Left forelimb (tissue), 1 donor: ENCODE measurements at regions not wholly inside any gene's neighbourhood (a gene's known extent, or its start where the extent isn't known, plus 50 kb on each side); places are given as distances from the start of the nearest gene placed in this dataset.

ENCODE experiments used
- DNase-seq: peaks from one replicate; pipeline ENCODE4 v3.0.0-alpha.2; 2018; ENCODE audit warnings: low spot score

DNA sequence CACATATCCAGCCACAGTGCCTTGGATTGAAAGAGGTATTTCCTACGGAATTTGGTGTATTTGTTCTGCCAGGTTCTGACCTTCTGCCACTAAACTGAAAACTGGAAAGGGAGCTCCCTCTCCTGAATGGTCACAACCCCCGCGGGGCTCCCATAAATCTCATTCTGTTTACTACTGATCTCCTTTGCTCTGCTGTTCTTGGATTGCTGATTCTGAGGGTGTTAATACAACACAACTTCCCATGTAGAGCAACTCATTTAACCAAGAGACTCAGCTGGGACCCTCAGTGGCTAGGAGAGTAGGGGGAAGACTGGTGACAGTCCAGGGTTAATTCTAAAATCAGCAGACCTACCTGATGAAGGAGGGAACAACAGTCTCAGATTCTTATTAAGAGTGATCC, 662.9 kb downstream of the INHBA start:
- DNase-seq = no peak

DNA sequence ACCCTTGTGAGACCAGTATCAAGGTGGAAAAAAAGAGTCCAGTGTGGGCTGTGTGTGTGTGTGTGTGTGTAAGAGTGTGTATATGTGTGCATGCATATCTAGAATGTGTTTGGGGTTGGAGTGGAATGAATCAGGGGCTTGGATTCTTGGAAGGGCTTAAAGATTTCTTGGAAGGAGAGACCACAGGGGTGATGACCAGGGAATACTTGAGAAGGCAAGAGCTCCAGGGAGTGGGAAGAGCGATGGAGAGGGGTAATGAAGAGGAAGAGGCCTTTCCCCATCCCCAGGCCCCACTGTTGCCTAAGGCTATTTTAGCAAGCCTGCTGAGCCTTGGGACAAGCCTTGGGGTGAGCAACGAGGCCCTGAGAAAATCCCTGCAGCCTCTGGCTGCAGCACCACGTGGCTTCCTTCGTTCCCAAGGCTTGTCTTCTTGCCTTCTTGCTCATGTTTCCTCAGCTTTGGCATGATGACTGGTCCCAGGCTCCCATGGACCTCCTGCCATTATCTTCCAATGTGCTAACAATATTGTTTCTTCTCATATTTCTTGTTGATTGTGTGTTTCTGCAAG, 663.4 kb downstream of the INHBA start:
- DNase-seq = no peak

DNA sequence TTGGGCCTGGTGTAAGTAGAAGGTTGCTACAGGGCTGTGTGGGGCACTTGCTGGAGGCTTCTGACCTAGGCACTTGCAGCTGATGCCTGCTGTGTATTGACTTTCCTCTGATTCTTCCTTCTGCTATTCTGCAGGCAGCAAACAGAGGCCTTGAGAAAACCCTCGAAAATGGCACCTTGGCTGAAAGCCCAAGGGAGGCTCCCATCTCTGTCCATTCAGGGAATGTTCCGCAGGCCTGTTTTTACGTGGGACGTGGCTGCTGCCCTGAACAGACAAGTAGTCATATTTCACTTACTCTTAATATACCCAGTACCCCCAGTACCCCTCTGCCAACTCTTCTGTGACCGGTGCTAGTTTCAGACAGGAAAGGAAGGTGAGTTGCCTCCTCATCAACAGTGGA, 664.7 kb downstream of the INHBA start:
- DNase-seq = no peak

DNA sequence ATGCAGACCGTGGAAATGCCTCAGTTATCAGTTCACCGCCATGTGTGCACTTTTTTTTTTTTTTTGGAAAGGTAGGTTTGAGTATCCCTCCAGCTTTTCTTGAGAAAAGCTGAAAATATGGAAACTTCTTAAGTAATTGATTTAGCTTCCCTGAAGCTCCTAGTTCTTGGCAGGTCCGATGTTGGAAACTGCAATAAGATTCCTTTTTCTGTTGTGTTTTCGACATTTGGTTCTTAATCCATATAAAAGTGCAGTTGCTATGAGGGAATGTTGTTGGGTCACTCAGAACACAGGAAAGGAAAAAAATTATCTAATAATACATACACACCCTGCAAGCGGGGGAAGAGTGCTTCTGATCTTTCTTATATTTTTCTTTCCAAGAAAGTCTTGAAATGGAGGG, 665.2 kb downstream of the INHBA start:
- no peak for DNase-seq

DNA sequence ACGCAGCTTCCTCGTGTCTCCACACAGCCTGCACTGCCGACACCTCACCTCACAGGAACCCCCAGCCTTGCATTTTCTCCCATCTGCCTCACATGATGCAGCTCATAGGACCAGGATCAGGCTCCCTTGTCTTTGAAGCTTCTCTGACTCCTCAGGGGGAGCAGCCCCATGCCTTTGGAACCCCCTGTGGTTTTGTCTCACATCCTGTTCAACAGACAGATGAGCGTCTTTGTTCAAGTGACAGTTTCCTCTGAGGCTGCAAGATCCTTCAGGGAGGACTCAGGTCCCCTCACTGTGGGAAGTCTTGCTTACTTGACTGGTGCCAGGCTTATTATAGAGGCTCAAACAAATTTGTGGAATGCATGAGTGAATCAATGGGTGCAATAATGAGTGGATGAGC, 667.1 kb downstream of the INHBA start:
- DNase-seq = no peak

DNA sequence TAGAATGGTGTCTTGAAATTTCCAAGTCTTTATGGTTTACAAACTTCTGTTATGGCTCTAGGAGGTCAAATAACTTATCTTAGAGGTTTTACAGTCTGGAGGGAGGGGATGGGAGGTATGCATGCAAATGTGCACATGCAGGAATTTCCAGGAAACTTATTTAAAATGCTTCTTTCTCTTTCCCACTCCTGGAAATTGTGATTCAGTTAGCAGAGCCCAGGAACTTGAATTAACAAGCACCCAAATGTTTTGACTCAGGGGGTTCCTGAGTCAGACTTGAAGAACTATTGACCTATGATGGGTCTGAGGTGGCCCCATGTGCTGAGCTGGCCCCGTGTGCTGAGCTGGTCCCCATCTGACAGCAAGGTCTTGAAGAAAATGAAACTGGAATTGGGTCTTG, 669.4 kb downstream of the INHBA start:
- no peak for DNase-seq

DNA sequence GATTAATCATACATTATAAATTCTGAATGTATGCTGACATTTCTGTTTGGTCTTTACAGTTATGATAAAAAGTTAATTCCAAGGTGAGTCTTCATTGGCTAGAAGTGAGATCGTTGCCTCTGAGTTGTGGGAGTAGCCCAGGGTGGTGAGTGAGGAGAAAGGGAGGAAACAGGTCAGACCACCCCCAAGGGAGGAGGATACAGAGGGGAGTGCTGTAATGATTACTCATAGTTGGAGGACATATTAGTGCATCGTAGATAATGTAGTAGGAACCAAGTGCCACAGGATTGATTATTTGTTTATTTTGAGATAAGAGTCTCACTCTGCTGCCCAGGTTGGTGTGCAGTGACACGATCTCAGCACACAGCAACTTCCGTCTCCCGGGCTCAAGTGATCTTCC, 672.2 kb downstream of the INHBA start:
- no peak for DNase-seq

DNA sequence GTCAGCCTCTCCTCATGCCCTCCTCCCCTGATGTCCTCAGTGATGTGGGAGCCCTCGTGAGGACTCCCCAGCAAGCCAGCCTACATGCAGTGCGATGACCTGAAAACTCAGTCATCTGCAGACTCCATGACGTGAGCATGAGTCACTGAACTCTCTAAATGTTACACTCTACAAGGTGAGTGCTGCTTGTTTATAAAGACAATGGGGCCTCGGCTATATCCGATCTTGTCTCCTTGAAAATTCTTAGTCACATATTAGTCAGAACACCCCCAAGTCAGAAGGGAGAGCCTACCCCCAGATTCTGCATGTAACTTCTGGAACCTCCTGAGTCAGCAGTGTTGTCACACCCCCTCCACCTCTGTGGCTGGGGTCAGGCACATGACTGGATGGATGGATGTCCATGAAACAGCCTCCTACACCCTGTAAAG, 673.8 kb downstream of the INHBA start:
- no peak for DNase-seq

DNA sequence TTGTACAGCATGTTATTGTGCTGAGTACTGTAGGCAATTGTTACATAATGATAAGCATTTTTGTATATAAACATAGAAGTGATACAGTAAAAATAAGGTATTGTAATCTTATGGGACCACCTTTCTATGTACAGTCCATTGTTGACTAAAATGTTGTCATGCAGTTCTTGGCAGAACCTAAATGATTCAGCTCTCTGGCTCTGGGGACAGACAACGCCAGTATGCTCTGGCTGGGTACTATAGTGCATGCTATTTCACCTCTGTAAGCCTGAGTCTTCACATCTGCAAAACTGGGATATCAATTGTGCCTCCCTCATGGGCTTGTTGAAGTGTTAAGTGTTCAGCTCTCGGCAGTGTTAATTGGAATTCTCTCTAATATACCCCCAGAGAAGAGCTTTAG, 674.3 kb downstream of the INHBA start:
- DNase-seq = no peak

DNA sequence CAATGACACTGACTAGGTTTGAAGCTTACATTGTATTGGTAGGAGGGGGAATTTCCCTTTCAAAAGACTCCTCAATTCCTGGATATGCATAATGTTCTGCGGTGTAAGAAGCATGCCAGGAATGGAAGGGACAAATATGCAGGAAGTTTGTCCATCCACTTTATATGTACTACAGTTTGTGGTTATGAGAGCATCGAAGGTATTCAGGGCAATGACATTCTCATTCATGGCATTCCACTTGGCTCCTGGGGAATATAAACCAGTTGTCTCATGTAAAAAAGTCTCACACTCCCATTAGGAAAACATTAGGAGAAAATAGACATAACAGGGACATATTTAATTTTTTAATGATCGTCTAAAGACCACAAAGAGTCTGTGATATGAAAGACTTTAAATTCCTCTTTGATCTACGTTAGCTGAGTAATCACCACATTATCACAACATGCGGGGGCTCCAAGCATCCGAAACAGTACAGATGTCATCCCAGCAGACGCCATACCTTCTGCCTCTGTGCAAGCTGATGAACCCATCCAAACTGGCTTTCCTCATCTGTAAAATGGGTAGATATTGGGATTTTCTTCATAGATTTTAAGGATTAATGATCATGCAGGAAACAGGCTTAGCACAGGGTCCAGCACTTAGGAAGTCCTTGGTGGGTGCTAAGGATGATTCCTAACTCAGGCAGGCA, 675.3 kb downstream of the INHBA start:
- no peak for DNase-seq

DNA sequence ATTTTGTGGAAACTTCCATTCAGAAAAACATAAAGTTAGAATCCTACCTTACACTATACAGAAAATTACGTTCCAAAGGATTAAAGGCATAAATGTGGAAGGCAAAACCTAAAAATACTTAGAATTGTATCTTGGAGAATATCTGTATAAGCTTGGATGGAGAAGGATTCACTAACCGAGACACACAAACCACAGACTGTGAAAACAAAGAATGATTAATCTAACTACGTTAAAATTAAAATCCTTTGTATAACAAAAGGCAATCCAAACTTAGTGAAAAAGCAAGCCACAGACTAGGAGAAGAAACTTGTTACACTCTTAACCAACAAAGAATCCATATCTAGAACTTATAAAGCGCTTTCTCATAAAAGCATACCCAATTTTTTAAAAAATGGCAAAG, 678.8 kb downstream of the INHBA start:
- no peak for DNase-seq

DNA sequence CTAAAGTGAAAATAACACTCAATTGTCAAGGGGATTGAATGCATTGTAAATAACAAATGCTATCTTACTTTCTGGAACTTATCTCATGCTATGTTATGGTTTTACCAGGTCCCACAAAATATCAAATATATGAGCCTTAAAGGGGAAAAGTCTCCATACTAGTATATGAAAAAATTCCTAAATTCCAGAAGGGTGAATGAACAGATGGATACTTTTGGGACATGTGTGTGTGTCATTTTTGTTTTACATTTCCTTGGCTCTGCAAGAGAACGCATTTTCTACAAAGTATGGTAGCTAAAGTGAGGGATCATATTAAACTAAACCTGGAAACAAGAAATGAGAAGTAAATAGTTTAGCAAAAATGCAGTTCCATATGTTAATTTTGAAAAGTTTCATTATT, 682.8 kb downstream of the INHBA start:
- DNase-seq = no peak

DNA sequence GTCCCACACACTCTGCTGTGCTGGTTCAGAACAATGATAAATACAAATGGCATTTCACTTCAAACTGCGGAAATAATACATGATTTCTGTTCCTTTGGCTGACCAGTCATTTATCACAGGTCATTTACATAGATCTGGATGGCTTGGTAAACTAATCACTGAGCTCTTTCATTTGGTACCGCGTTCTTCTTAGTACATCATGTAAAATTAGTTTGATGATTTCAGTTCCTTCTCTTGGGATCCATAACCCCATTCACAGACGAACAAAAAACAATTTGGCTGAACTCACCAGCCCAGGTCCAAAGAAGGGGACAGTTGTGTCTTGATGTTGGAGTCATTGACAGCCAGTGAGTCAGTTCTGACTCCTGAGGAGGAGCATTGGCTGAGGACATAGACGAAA, 689.8 kb downstream of the INHBA start:
- DNase-seq = no peak

DNA sequence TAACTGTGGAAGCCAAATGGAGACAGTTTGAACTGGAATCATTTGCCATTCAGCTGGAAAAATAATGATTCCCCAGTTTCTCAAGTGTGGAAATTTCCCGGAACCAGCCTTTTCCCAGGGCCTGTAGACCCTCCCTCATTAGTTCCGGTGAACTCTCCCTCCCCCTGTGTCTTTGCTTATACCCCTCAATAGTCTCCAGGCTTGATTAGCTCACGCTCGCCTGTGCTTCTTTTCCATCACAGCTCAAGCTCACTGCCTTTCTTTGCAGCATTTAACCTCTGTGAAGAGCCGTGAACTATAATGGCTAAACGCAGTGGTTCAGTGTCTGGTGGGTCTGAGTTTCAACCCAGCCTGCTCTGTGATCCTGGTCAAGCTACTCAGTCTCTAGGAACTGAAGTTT, 690.8 kb downstream of the INHBA start:
- DNase-seq = no peak

DNA sequence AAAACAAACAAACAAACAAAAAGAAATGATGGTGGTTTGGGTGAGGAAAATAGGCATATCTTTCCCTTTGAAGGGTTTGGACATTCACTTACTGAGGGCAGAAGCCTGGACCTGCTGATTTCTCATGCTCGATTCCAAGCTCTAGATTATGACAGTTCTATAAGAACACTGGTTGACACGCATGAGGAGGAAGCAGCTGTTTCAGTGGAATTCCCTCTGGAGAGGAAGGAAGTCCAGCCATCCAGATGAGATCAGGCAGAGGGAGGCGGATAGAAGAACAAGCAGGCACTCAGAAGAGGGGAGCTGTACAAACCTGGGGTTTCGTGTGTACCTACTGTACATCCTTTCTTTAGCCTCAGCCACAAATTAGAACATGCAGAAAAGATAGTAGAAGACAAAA, 691.9 kb downstream of the INHBA start:
- no peak for DNase-seq

DNA sequence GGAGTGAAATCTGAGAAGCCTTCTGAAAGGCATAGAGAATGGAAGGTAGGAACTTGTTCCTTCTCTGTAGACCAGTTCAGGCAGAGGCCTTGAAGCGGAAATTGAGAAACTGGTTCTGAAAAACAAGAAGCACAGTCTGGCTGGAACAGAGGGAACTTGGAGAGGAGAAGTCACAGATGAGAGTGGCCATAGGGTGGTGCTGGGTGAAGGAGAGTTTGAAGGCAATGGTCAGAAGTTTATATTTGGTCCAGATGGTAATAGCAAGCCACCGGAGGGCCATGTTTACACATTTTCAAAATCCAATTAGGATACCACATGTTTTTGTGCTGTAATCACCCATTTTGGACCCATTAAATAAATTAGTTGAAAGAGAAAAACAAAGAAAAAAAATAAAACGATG, 692.5 kb downstream of the INHBA start:
- no peak for DNase-seq

DNA sequence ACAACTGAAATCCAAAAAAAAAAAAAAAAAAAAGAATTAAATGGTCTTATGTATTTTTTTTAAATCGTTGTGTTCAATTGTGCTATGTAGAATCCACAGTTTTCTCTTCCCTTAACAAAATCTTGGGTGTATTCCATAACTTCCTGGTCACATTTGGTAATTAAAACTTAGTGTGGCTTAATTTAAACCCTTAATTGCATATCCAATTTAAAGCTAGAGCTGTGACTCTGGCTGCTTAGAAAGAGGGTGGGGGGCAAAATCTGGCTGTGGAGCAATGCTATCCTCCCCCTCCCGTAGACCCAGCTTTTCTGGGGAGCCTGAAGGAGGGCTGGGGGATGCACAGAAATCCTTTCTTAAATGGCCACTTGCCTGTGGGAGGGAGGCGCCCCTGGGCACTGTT, 695.1 kb downstream of the INHBA start:
- DNase-seq = no peak

DNA sequence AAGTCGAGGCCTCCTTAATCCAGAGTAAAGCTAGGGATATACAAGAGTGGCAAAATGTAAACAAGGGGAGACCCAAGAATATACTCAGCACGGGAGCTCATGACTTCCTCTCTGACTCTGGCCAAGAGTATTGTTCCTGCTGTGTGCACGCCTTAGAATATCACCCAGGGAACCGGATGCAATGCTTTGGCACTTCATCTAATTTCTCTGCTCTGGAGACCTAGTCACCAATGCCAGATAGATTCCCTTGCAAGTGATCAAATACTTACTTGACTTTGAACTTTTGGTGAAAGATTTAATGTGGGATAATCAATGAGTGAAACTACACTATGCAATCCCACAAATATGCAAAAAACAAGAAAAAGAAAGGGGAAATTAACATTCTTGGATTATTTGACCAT, 695.5 kb downstream of the INHBA start:
- no peak for DNase-seq

DNA sequence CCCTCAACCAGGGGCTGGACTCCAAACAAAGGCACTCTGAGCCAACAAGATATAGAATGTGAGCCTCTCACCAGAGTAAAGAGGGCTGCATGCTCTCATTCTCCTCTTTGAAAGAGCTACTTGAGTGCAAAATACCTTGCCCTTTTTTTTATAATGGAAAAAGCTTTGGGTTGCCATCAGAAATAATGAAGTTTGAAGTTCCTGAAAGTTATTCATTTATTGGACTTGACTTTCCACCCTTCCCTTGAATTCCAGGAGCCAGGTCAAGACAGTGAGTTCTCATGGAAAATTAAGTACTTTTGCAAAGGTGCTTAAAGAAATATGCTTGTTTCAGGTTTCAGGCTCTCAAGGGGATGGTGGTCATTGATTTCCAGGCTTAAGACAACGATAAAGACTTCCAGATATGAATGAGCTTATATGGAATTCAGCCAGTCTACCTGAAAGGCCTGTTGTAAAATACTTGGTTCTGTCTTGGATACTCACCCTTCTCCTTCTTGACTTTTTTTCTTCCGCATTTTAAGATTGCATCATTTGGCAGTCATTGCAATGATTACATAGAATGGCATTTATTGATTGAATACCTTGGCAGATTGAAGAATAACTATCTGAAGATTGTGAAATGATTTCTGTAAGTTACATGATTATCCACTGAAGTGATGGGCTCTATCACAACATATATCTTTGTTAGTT, 696.4 kb downstream of the INHBA start:
- no peak for DNase-seq

DNA sequence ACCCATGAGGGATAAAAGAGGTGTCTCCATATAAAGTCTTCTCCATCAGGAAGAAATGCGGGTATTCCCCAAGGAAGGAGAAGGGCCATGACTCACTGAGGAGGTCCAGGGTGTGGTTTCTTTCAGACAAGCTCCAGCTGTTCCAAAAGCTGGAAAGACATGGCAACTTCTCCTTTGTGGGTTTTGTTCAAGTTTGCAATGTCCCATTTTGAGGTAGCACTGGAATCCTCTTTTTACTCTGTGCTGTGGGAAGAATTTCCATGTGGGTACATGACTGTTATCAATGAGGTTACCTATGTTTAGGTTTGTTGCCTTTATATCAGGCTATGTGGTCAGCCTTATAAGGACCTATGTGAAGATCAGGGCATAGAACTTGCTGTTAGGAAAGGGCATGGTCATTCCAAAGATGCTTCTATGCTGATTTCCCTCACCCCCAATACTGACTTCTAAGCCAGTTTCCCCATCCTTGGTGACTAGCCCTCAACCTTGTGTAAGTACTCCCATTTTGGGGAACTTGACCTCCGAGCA, 697.5 kb downstream of the INHBA start:
- DNase-seq = no peak

DNA sequence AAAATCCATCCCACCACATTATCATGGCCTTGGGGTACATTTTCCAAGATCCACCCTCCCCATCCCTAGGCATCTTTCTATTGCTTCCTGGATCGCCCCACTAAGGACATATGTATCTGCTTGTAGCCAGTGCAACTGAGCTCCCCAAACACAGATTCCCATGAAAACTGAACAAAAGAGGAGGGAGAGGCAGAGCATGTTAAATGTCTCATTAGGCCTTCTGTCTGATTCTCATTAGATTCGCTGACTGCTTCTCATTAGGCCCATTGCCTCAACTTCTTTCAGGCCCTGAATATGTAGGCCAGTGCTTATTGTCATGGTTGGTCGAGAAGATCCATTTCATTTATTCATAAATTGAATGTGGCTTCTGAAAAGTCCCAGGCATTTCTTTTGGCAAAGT, 698.9 kb downstream of the INHBA start:
- DNase-seq = no peak

DNA sequence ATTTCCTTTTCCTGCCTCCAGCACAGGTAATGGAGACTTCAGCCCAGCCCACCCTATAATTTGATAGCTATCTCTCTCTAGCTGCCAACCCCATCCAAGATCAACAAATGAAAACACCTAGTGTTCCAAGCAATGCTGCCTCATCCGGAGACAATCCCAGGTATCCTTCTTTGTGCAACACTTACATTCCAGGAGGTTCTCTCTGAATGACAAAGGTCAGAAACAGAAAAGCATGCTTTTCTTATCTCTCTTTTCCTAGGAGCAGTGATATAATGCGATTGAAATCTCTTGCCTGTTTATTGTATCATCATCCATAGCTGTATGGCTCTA, 699.3 kb downstream of the INHBA start:
- no peak for DNase-seq

DNA sequence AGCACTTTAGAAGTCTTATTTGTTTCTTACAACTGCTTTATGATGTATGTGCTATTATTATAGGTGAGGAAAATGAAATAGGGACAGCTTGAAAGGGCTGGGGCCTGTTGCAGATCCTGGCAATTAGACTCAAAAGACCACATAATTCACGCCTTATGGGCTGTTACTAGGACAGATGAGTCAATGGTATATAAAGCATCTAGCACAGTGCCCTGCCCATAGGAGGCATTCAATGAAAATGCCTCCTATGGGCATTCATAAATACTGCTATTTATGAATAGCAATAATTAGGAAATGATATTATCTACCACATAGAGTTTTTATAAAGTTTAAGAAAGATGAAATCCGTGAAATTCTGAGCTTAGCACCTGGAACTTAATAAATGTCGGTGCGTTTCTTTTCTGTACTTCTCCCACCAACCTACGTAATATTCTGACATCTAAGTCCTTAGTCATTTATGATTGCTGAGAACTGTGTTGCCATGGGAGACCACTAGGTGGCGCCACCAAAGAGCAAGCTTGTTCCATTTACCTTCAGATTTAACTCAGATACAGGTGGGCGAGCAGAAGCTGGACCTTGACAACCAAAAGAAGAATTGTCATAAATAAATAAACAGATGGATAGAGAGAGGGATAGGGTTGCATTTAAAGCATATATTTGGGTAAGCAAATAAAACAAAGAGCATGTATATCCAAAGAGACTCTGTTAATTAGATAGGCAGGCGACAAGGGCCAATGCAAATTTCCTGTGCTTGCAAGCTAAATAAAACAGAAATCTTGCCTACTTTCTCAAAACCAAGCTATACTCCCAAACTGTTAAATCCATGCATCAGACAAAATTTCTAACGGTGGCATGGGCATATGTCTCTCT, 699.9 kb downstream of the INHBA start:
- no peak for DNase-seq
